HG02763 (cell line): ENCODE measurements at regions not wholly inside any gene's neighbourhood (a gene's known extent, or its start where the extent isn't known, plus 50 kb on each side); places are given as distances from the start of the nearest gene placed in this dataset.
A peak's percentile ranks its signal among the peaks of the same experiment; 100 is the strongest.
"Not testable (repeated sequence)": the region's sequence is repeated elsewhere in the genome, so short reads cannot be mapped to it uniquely, and the experiment has no call there.

Experiments used
- ATAC-seq: cut with Tn5 transposase; IDR thresholded peaks from one replicate; pipeline ENCODE4 v1.9.1; 2021; ENCODE audit warnings: mild to moderate bottlenecking, moderate library complexity; ENCODE audit not compliant: unreplicated experiment

GRCh38 chr11:22567759-22568158, 57.9 kb downstream of the FANCF start:
- ATAC-seq, result no peak

GRCh38 chr11:22566293-22566692, 59.3 kb downstream of the FANCF start:
- ATAC-seq, result no peak

GRCh38 chr11:22561283-22561682, 64.3 kb downstream of the FANCF start:
- ATAC-seq, result no peak

GRCh38 chr11:22559416-22559815, 66.2 kb downstream of the FANCF start:
- no peak for ATAC-seq

- ATAC-seq, result no peak
Observed at GRCh38 chr11:22558664-22559063, 67.0 kb downstream of the FANCF start.

- ATAC-seq, result no peak
Observed at GRCh38 chr11:22556381-22556780, 69.2 kb downstream of the FANCF start.

- ATAC-seq, result no peak
Observed at GRCh38 chr11:22555881-22556280, 69.7 kb downstream of the FANCF start.

- peak; percentile 89 for ATAC-seq
Observed at GRCh38 chr11:22554221-22554620, 71.4 kb downstream of the FANCF start.

- no peak for ATAC-seq
Observed at GRCh38 chr11:22552885-22553284, 72.7 kb downstream of the FANCF start.

- no peak for ATAC-seq
Observed at GRCh38 chr11:22546746-22547145, 78.9 kb downstream of the FANCF start.

GRCh38 chr11:22543261-22543660, 82.4 kb downstream of the FANCF start:
- ATAC-seq, result no peak

GRCh38 chr11:22539821-22540256, 85.8 kb downstream of the FANCF start:
- ATAC-seq, result no peak

- ATAC-seq, result no peak
Observed at GRCh38 chr11:22536071-22536470, 89.6 kb downstream of the FANCF start.

- not testable (repeated sequence) for ATAC-seq
Observed at GRCh38 chr11:22528612-22529429, 96.8 kb downstream of the FANCF start.

GRCh38 chr11:22522225-22522624, 103.4 kb downstream of the FANCF start:
- ATAC-seq, result no peak

GRCh38 chr11:22521226-22521625, 104.4 kb downstream of the FANCF start:
- no peak for ATAC-seq

- no peak for ATAC-seq
Observed at GRCh38 chr11:22520521-22520920, 105.1 kb downstream of the FANCF start.

- ATAC-seq, result not testable (repeated sequence)
Observed at GRCh38 chr11:22518344-22518743, 107.3 kb downstream of the FANCF start.

GRCh38 chr11:22516111-22516510, 109.5 kb downstream of the FANCF start:
- ATAC-seq, result no peak

GRCh38 chr11:22512457-22512856, 113.2 kb downstream of the FANCF start:
- no peak for ATAC-seq

GRCh38 chr11:22510741-22511140, 114.9 kb downstream of the FANCF start:
- ATAC-seq, result no peak

GRCh38 chr11:22510010-22510409, 115.6 kb downstream of the FANCF start:
- no peak for ATAC-seq

GRCh38 chr11:22508665-22509064, 117.0 kb downstream of the FANCF start:
- ATAC-seq, result no peak
